ENCODE measurements at regions not wholly inside any gene's neighbourhood (a gene's known extent, or its start where the extent isn't known, plus 50 kb on each side); places are given as distances from the start of the nearest gene placed in this dataset.

- TF ChIP-seq, protein P1, sequence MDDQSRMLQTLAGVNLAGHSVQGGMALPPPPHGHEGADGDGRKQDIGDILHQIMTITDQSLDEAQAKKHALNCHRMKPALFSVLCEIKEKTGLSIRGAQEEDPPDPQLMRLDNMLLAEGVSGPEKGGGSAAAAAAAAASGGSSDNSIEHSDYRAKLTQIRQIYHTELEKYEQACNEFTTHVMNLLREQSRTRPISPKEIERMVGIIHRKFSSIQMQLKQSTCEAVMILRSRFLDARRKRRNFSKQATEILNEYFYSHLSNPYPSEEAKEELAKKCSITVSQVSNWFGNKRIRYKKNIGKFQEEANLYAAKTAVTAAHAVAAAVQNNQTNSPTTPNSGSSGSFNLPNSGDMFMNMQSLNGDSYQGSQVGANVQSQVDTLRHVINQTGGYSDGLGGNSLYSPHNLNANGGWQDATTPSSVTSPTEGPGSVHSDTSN (IDR thresholded peaks at IDR 0.05): no peak
- no peak for TF ChIP-seq KDM5A (IDR thresholded peaks at IDR 0.05)
- TF ChIP-seq, protein P2, sequence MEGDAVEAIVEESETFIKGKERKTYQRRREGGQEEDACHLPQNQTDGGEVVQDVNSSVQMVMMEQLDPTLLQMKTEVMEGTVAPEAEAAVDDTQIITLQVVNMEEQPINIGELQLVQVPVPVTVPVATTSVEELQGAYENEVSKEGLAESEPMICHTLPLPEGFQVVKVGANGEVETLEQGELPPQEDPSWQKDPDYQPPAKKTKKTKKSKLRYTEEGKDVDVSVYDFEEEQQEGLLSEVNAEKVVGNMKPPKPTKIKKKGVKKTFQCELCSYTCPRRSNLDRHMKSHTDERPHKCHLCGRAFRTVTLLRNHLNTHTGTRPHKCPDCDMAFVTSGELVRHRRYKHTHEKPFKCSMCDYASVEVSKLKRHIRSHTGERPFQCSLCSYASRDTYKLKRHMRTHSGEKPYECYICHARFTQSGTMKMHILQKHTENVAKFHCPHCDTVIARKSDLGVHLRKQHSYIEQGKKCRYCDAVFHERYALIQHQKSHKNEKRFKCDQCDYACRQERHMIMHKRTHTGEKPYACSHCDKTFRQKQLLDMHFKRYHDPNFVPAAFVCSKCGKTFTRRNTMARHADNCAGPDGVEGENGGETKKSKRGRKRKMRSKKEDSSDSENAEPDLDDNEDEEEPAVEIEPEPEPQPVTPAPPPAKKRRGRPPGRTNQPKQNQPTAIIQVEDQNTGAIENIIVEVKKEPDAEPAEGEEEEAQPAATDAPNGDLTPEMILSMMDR (IDR thresholded peaks at IDR 0.05): no peak
- TF ChIP-seq ESRRA (IDR thresholded peaks at IDR 0.05; ENCODE audit: borderline replicate concordance, low read length): no peak
- TF ChIP-seq RFX5 (IDR thresholded peaks at IDR 0.05): no peak
- TF ChIP-seq NFE2L2 (conservative IDR thresholded peaks at IDR 0.05; ENCODE audit: low read length): no peak
- TF ChIP-seq JUN (IDR thresholded peaks at IDR 0.05): no peak
- TF ChIP-seq RAD21 (conservative IDR thresholded peaks at IDR 0.05 in 1 of 2, IDR thresholded peaks at IDR 0.05 in 1 of 2): no peak
- TF ChIP-seq POLR2A (IDR thresholded peaks at IDR 0.05; ENCODE audit: low read length): no peak
- no peak for TF ChIP-seq POLR2AphosphoS2 (conservative IDR thresholded peaks at IDR 0.05; ENCODE audit: low read length)
Measured at GRCh38 chr6:93177438-93177837, 241.9 kb downstream of the EPHA7 start.
